GM21367 (cell line): ENCODE measurements at regions not wholly inside any gene's neighbourhood (a gene's known extent, or its start where the extent isn't known, plus 50 kb on each side); places are given as distances from the start of the nearest gene placed in this dataset.
"Not testable (repeated sequence)": the region's sequence is repeated elsewhere in the genome, so short reads cannot be mapped to it uniquely, and the experiment has no call there.

ENCODE experiments used
- ATAC-seq: cut with Tn5 transposase; IDR thresholded peaks from one replicate; pipeline ENCODE4 v1.9.1; 2021; ENCODE audit not compliant: unreplicated experiment

DNA sequence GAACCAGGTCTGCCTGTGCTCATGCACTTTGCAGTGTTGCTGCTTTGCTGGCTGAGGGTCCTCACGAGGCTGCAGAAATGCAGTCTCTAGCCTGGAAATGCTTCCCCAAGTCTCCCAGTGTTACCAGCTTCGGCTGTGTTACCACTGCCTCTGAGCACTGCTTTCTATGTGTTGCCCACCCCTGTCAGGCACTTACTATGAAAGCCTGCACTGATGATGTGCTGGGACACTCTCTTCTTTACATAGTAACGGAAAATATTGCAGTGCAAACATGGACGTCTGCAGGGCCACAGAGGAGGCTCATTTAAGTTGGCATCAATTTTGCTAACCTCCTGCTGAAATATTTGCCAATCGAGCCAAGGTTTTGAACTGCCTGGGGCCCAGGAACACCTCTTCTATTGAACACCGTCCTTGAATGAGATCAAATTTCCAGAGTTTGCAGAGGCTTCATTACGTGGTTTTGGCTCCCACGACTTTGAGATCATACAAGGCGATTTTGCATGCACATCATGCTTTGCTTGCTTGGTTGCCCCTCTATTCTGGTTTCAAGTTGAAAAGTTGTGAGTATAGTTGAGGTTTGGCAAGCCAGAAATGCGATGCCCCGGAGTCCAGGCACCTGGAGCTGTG lies 404.7 kb upstream of the PODXL start:
- no peak for ATAC-seq

DNA sequence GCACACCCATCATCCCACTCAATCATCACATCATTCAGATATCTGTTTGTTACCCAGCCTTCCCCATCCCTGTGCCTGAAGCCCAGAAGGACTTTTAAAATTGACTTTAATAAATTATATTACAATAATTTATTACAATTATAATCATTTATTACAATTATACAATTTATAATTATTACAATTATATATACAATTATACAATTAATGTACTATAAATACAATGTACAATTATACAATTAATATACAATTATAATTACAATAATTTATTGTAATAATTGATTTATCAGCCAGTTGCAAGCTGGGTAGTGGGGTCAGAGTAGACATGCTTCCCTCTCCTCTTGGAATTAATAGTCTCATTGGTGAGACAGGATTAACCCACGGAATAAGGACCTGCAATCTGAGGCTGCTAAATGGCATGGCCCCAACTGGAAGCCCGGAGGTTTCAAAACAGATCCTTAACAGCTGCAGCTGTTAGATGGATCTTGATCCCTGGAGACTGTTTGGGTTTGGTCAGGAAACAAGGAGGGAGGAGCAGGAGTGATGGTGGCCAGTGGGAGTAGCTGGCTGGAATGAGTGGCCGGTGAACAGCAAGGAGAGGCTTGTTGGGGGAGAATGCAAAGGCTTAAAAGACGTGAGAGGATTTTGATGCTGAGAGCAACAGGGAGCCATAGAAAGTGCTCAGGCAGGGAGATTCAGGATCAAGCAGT lies 402.8 kb upstream of the PODXL start:
- no peak for ATAC-seq

DNA sequence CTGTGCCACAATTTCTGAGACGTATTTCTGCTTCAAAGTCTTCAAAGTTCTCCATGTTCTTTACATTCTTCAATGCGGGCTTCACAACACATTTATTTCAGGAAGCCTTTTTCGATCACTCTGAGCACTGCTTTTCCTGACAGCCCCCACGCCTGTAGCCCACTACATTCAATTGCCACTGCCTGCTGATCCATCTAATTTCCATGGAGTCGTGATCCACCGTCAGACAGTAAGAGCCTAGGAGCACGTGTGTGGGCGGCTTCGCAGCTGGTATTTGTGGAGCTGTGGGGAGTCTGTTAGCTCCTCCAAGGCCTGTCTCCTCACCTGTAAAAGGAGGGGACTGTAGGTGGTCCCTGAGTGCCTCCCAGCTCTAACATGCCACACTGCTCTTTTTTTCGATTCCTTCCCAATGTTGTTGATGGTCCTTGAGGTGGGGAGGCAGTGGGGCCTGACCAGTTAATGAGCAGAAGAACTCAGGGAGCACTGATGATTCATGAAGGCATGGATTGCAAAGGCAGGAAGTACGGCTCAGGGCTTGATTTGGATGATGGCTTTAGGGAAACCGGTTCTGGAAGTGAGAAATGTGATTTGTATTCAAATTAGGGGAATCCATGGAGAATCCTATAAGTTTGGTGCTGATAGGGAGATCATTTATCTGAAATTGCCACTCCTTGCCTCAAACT lies 401.1 kb upstream of the PODXL start:
- ATAC-seq, result no peak

DNA sequence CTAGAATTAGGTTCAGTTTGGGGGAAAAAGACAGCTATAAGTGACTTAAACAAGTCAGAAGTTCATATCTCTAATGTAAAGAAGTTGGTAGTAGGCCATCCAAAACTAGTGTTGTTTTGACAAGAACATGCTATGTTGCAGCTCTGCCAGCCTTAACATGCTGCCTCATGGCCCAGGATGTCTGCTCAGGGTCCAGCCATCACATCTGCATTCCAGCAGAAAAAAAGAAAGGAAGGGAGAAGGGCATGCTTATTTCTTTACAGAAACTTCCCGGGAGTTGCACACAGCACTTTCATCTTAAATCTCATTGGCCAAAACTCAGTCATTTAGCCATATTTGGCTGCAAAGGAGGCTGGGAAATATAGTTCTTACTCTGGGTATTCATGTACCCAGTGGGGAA lies 400.4 kb upstream of the PODXL start:
- no peak for ATAC-seq

DNA sequence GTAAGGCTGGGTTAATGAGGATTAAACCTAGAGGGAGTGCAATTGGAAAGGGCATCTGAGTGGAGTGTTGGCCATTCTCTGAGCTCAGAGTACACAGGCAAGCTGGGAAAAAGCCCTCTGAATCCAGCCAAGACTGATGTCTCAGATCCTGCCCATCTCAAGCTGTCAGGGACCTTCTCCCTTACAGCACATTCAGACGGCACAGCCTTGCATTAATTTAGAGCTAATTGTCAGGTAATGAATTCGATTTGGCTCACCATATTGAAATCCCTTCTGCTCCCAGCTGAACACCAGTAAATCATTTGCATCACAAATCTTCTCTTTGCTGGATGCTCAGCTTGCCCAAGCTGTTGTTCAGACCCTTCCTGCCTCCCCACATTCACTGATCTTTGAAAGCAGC lies 399.3 kb upstream of the PODXL start:
- no peak for ATAC-seq

DNA sequence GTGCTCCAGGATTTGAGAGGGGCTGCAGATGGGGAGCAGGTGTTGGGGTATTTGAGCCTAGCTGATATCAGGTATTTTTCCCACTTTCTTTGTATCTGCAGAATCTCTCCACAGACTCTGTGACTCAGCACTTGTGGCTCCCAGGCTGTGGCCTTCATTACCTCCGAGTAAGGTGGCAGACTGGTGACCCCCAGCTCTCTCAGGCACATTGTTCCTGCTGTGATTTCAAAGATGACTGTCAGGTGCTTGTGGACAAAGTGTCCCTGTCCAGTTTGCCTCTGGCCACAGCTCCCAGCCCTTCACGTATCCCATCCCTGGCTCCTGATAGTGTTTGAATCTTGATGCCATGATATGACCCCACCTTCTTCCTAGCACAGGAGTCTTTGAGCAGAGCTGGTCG lies 396.8 kb upstream of the PODXL start:
- ATAC-seq, result no peak

DNA sequence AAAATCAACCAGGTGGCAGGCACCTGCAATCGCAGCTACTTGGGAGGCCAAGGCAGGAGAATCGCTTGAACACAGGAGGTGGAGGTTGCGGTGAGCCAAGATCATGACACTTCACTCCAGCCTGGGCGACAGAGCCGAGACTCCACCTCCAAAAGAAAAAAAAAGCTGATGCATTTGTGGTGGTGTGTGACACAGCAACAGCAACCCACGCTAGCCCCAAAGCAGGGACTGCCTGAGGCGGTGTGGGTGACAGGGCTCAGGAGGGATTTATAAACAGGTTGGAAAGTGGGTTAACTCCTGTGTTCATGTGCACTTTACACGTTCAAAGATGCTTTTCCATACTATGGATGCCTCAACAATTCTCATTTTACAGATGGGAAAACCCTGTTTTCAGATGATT lies 395.9 kb upstream of the PODXL start:
- ATAC-seq, result no peak

DNA sequence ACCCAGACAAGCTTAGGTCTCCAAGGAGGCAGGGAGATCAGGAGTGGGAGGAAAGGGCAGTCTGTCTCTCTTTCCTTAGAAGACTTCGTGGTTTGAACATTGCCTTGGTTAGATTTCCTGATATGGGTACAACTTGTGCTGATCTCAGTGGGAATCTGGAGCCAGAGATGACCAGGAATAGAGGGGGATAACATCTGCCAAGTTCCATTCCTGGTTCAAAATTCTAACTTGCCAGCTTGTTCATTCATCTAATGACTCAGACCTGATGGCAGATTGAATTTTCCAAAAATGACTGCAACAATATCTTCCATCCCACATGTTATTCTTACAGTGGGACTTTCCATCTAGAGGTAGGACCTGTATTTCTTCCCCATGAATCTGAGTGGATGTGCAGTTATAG lies 394.3 kb upstream of the PODXL start:
- no peak for ATAC-seq

DNA sequence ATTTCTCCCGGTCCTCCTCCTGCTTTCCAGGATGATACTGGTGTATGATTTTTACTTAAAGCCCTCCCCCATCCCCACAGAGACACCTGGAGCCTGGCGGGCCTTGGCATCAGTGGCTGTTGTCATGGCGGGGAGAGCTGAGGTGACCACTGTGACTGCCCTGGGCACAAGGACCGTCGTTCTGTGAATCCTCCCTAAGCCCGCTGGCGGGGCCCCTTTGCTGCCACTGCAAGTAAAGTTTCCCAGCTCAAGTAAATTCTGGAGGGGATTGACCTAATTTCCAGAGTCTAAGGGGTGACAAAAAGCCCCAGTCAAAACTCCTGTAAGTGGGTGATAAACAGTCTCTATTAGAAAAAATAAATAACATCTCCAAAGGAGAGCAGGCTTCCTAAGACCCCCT lies 393.2 kb upstream of the PODXL start:
- ATAC-seq, result no peak

DNA sequence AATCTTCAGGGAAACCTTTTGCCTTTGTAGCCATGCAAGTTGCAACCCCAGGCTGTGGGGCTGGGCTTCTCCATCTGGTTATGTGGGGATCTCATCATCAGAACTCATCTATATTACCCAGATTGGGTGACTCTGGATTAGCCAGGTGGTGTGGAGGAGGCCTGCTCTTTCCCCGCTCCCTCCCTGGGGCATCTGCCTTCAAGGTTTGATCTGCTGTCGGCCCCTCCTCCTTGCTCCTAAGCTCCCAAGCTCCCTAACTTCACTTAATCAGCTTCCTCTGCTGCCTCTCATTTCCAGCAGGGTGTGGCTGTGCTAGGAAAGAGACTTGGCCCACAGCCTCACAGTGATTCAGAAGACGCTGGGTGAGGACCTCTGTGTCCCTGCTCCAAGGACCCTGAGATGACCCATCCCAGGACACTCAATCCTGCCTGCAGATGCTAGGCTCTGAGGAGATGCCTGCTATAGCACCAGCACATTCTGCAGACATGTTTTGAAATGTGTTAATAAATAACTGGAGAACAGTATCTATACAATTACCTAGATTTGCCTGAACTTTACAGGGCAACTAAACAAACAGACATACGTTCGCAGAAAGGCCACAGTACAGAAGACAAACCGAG lies 392.1 kb upstream of the PODXL start:
- ATAC-seq, result no peak

DNA sequence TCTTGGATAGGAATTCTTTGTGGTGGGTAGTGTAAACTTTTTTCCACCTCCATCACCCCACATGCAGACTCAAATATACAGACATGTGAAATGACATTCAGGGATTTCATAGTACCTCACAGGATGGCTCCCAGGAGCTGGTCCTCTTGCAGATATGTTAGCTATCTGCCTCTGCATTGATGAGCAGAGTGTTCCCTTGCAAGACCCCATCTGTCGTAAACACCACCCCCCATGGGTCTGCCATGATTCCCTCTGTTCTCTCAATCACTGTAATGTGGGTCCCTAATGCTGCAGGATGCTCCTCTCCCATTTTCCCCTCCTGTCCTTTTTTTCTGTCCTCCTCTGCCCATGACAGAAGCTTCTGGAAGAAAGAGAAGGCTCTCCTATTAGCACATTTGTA lies 391.2 kb upstream of the PODXL start:
- no peak for ATAC-seq

DNA sequence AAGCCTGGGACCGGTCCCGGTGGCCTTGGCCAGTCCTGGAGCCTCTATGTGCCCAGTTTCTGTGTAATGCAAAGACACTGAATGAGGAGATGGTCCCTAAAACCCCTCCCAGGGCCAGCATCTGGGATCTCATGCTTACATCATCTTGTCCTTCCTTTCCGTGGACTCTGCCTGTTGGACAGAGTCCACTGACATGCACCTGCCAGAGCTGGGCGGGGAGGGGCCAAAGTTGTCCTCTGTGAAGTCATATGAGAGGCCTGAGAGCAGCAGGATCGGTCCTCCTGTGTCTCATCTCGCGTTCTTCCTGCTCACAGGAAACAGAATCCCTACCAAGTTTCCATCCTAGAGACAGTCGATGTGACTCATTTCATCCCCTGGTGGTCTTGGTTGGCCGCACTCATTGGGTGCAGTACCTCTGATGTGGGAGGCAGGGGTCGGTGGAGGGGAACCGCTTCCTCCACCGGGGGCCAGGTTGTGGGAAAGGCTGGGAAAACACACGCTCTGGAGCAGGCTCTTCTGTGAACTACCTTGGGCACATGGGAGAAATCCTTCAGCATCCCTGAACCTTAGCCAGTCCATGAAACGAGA lies 389.6 kb upstream of the PODXL start:
- ATAC-seq, result no peak

DNA sequence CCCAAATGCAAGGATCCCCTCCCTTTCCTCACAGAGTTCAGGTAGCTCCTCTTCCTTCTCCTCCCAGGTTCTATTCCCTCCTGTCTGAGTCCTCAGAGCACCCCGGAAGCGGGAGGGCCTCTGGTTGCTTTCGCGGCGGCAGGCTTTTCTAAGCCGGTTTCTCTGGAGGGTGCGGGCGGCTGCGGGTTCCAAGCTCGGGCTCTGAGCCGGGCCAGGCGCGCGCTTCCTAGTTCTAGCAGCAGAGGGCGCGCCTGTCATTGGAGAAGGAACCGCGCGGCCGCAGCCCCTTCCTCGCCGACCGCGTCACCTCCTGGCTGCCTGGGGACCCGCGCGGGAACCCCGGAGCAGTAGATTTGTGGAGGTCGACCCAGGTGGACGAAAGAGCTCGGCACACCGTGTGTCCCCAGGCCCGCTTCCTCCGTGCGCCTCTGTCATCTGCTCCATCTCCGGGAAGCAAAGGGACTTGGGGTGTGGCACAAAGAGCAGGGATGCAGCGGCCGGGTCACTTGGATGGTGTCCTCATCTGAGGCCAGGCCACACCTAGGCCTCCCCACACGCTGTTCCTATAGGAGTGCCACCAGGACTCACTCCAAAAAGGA lies 389.0 kb upstream of the PODXL start:
- ATAC-seq, result no peak

DNA sequence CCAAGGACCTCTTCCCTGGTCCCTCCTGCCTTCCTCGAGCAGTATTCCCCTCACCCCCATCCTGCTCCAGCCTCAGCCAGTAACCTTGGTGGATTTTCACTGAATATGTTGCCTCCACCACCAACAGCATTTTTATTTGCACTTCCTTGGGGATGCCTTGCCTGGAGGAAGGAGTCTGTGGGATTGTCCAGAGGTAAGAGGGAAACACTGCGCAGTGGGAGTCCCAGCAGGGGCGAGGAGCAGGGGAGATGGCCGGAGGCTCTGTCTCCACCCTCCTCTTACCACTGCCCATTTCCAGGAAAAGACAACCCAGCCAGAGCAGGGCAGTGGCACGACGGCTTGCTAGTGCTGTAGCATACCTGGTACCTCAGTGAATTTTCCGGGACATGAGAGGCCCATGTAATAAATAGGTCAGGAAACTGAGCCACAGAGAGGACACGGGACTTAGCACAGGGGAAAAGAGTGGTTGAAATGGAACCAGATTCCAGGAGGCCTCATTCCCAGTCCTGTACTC lies 388.2 kb upstream of the PODXL start:
- ATAC-seq, result no peak

DNA sequence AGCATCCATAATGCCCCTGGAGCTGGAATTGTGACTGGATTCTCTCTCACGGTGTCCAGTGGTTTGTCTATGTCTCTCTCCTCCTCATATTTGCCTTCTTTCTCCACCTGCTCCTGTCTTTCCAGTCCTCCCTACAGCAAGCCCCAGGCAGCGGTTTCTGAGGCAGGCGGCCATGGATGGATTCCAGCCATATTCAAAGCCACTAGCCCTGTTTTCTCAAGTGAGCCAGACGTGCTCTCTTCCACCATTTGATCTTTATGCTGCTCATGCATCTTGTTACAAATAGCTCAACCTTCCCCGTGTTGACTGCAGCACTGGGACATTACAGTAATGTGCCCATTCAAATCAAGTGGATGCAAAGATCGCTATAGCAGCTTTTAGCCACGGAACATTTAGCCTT lies 387.2 kb upstream of the PODXL start:
- ATAC-seq, result no peak

DNA sequence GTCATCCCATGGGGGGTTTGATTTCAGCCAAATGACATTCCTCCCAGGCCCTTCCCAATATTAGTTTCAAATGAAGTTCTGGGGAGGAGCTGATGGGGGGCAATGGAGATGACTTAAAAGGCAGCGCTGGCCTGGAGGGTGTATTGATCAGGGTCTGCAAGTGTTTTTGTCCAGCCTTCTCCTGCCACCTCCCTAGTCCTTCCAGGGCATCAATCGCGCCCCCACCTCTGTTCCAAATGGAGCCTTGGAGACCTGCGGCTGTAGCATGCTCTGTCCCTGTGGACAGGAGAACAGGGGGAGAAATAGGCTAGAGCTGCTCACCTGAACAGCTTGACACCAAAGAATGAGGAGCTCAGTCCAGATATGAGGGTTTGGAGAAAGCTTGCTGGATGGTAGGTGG lies 386.8 kb upstream of the PODXL start:
- ATAC-seq, result no peak

DNA sequence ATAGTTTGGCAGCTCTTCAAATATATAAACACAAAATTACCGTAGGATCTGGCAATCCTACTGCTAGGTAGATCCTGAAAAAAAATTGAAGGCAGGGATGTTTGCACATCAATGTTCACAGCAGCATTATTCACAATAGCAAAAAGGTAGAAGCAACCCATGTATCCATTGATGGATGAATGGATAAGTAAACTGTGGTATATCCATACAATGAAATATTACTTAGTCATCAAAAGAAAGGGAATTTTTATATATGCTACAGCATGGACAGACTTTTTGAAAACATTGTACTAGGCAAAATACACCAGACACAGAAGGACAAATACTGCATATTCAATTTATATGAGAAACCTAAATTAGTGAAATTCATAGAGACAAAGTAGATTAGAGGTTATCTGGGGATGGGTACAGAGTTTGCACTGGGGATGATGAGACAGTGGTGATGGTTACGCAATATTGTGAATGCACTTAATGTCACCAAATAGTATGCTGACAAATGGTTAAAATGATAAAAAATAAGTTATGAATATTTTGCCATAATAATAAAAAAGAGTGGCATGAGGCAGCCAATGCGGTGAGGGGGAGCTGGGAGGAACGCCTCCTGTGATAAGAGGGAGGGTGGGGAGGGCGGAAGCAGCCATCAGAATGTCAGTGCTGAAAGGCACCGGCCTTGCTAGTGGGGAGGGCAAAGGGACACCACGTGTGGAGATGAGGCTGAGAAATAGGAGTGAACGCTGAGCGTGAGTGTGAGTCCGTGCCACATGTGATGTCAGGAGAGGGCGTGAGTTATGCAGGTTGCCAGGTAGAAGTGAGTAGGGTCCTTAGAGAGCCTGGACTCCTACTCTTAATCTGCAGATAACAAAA lies 386.1 kb upstream of the PODXL start:
- no peak for ATAC-seq

DNA sequence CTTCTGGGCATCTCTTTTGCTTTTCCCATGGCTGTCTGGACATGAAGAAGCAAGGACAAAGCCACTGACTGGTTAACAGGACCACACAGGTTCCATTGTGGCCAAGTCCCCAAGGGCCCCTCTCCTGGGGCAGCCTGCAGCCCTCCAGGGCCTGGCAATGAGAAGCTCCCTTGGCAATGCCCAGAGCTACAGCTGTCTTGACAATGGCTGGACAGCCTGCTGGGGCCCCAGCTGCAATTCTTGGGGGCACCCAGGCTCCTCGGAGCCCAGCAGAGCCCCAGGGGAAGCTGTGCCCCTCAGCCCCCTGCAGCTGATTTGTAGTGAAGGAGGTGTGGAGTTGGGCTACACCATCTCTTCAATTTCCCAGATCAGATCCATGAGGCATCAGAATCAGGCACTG lies 384.9 kb upstream of the PODXL start:
- no peak for ATAC-seq

DNA sequence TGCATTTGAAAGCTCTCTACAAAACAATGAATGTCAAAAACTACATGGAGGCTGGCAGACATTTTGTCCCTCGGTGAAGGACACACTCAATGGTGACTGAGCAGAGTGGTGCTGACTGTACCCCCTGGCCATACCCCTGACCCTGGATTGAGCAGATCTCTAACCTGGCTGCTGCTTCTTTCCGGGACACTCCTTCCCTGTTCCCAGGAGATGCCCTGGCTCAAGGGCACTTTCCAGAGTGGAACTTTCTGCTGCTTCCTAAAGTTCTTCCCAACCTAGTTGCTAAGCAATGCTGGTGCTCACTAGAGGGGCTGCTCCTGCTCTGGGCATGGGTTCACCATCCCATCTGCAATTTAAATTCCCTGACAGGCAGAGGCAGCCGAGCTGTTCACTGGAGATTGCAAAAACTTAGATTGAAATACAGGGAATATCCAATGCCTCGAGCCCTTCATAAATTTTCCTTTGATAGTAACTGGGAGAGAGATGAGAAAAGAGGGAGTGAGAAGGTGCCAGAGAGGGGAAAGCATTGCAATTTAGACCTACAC lies 384.3 kb upstream of the PODXL start:
- ATAC-seq, result no peak

DNA sequence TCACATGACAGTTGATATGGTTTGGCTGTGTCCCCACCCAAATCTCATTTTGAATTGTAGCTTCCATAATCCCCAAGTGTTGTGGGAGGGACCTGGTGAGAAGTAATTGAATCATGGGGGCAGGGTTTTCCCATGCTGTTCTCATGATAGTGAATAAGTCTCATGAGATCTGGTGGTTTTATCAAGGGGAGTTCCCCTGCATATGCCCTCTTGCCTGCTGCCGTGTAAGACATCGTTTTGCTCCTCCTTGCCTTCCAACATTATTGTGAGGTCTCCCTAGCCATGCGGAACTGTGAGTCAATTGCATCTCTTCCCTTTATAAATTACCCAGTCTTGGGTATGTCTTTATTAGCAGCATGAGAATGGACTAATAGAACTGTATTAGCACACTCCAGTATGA lies 382.4 kb upstream of the PODXL start:
- ATAC-seq, result not testable (repeated sequence)
